ENCODE measurements at regions not wholly inside any gene's neighbourhood (a gene's known extent, or its start where the extent isn't known, plus 50 kb on each side); places are given as distances from the start of the nearest gene placed in this dataset.
"Not testable (repeated sequence)": the region's sequence is repeated elsewhere in the genome, so short reads cannot be mapped to it uniquely, and the experiment has no call there.

DNA sequence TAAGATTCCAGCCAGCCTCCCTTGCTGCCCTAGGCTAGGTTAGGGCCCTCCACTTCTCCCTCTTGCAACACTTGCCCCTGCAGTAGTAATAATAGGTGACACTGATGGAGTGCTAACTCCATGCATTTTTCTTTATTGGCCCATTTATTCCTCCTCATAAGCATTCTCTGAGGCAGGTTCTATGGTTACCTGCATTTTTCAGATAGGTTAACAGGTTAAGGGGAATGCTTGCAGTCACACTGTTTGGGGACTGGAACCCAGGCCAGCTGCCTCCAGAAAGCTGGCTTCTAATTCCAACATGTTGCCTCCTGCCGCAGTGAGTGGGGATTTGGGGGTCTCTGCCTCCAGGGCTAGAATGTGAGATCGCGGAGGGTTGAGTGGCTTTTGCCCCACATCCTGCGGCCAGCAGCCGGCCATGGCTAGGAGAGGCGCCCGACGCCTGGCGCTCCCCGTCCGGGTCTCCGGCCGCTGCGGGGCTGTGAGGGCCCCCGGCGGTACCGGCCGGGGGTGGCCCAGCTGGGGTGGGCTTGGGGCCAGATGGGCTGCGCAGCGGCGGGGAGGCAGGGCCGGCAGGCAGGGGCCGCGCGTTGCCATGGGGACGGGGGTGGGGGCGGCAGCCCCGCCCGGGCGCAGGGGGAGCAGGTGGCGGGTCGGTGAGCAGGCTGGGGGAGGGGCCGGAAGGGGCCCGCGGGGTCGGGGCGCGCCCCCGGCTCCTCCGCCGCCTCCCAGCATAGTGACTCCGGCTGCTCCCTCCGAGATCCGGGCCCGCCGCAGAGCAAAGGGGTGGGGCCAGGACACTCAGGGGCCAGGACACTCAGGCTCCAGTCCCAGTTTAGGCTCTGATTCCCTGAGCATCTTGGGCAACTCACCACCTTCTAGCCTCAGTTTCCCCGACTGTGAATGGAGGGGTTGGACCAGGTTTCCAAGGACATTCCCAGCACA is 68.4 kb upstream of the SSBP3 start:
- Histone ChIP-seq H3K36me3 (ENCODE audit: low read depth, low read length) (no peaks in the 10 kb centered on the region), H3K9ac (ENCODE audit: low read length) (no peak overlapping the region), H3K27ac (ENCODE audit: low read length) (no peak overlapping the region), H3K9me3 (ENCODE audit: low read length) (no peaks in the 10 kb centered on the region), H3K4me1 (ENCODE audit: insufficient read depth, low read length) (no peaks in the 10 kb centered on the region), H3K9me2 (replicated peaks; ENCODE audit: low read length) (no peaks in the 10 kb centered on the region), H3K4me3 (ENCODE audit: low read length) (no peak overlapping the region), H2AFZ (ENCODE audit: low read length) (no peak overlapping the region), H3K27me3 (ENCODE audit: low read length) (no peaks in the 10 kb centered on the region; the same call in 1 of the 2 replicates), H3K4me2 (ENCODE audit: low read length) (no peak overlapping the region), H4K20me1 (ENCODE audit: low read length) (no peaks in the 10 kb centered on the region), H3F3A (ENCODE audit: low read length, unreplicated experiment) (no peaks in the 10 kb centered on the region), H3K79me2 (ENCODE audit: low read length) (no peaks in the 10 kb centered on the region)
- ChIA-PET POLR2A (ENCODE audit: unreplicated experiment) (no interaction called here), CTCF (no interaction called here)
- TF ChIP-seq EZH2 (IDR thresholded peaks at IDR 0.05; ENCODE audit: low read length, unreplicated experiment) (no peak), EZH2phosphoT487 (IDR thresholded peaks at IDR 0.05; ENCODE audit: borderline replicate concordance, low read length) (no peak)
- TF ChIP-seq, protein P1, sequence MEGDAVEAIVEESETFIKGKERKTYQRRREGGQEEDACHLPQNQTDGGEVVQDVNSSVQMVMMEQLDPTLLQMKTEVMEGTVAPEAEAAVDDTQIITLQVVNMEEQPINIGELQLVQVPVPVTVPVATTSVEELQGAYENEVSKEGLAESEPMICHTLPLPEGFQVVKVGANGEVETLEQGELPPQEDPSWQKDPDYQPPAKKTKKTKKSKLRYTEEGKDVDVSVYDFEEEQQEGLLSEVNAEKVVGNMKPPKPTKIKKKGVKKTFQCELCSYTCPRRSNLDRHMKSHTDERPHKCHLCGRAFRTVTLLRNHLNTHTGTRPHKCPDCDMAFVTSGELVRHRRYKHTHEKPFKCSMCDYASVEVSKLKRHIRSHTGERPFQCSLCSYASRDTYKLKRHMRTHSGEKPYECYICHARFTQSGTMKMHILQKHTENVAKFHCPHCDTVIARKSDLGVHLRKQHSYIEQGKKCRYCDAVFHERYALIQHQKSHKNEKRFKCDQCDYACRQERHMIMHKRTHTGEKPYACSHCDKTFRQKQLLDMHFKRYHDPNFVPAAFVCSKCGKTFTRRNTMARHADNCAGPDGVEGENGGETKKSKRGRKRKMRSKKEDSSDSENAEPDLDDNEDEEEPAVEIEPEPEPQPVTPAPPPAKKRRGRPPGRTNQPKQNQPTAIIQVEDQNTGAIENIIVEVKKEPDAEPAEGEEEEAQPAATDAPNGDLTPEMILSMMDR (conservative IDR thresholded peaks at IDR 0.05; ENCODE audit: low read depth, low read length) = no peak
- ATAC-seq (no peak), DNase-seq (no peak)
- intact Hi-C loops (cut with micrococcal nuclease) = no loop called here
- BruUV-seq (replicated peaks) = no TSS peak

DNA sequence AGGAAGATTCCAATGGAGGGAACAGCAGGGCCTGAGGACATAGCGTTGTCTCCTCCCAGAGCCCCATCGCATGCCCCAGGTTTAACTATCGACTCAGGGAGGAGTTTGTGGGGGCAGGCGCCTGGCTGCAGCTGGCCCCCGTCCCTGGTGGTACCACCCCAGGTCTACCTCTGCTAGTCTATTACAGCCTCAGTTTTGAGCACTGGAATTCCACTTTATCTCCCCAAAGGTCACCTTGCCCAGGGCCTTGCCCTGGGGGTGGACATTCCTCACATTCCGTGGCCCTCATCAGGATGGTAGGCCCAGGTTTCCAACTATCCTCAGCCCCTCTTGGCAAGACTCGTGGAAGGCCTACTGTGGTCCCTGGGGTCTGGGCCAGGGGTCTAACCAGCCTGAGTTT is 65.4 kb upstream of the SSBP3 start:
- intact Hi-C loops (cut with micrococcal nuclease) = no loop called here
- no peak overlapping the region for H3K4me2 ChIP-seq (ENCODE audit: low read length)
- no peak overlapping the region for H3K9ac ChIP-seq (ENCODE audit: low read length)
- TF ChIP-seq EZH2 (IDR thresholded peaks at IDR 0.05; ENCODE audit: low read length, unreplicated experiment) = no peak
- TF ChIP-seq EZH2phosphoT487 (IDR thresholded peaks at IDR 0.05; ENCODE audit: borderline replicate concordance, low read length) = no peak
- TF ChIP-seq, protein P1 (conservative IDR thresholded peaks at IDR 0.05; ENCODE audit: low read depth, low read length) = no peak
- ChIA-PET POLR2A (ENCODE audit: unreplicated experiment) (no interaction called here), CTCF (no interaction called here)
- H3K27me3 ChIP-seq (ENCODE audit: low read length) = no peaks in the 10 kb centered on the region; the same call in 1 of the 2 replicates
- H3K36me3 ChIP-seq (ENCODE audit: low read depth, low read length) = no peaks in the 10 kb centered on the region
- no peaks in the 10 kb centered on the region for H3F3A ChIP-seq (ENCODE audit: low read length, unreplicated experiment)
- H3K4me1 ChIP-seq (ENCODE audit: insufficient read depth, low read length) = no peaks in the 10 kb centered on the region
- no peaks in the 10 kb centered on the region for H3K79me2 ChIP-seq (ENCODE audit: low read length)
- H2AFZ ChIP-seq (ENCODE audit: low read length) = no peak overlapping the region
- ATAC-seq (no peak), DNase-seq (no peak)
- H3K9me2 ChIP-seq (replicated peaks; ENCODE audit: low read length) = no peaks in the 10 kb centered on the region
- H3K9me3 ChIP-seq (ENCODE audit: low read length) = no peaks in the 10 kb centered on the region
- H3K27ac ChIP-seq (ENCODE audit: low read length) = no peak overlapping the region
- no peak overlapping the region for H3K4me3 ChIP-seq (ENCODE audit: low read length)
- BruUV-seq (replicated peaks) = no TSS peak
- H4K20me1 ChIP-seq (ENCODE audit: low read length) = no peaks in the 10 kb centered on the region

DNA sequence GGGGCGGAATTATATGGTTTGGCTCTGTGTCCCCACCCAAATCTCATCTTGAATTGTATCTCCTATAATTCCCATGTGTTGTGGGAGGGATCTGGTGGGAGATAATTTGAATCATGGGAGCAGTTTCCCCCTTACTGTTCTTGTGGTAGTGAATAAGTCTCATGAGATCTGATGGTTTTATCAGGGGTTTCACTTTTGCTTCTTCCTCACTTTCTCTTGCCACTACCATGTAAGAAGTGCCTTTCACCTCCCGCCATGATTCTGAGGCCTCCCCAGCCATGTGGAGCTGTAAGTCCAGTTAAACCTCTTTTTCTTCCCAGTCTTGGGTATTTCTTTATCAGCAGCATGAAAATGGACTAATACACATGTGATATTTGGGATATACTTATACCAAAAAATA is 63.2 kb upstream of the SSBP3 start:
- H3K4me3 ChIP-seq (ENCODE audit: low read length); H3K79me2 ChIP-seq (ENCODE audit: low read length); DNase-seq; H3K4me2 ChIP-seq (ENCODE audit: low read length); intact Hi-C loops (cut with micrococcal nuclease); H3K36me3 ChIP-seq (ENCODE audit: low read depth, low read length); H2AFZ ChIP-seq (ENCODE audit: low read length); H3K27me3 ChIP-seq (ENCODE audit: low read length); H3K9me3 ChIP-seq (ENCODE audit: low read length); BruUV-seq (replicated peaks); ATAC-seq; H3F3A ChIP-seq (ENCODE audit: low read length, unreplicated experiment); H3K27ac ChIP-seq (ENCODE audit: low read length); H3K4me1 ChIP-seq (ENCODE audit: insufficient read depth, low read length); H3K9me2 ChIP-seq (replicated peaks; ENCODE audit: low read length); H4K20me1 ChIP-seq (ENCODE audit: low read length); H3K9ac ChIP-seq (ENCODE audit: low read length); POLR2A ChIA-PET (ENCODE audit: unreplicated experiment): not testable (repeated sequence)
- CTCF ChIA-PET = interaction anchor here (0.6 kb wide), 1 partner anchor 553 kb away, joined by 3 read pairs; no protein-coding TSS in a partner anchor

DNA sequence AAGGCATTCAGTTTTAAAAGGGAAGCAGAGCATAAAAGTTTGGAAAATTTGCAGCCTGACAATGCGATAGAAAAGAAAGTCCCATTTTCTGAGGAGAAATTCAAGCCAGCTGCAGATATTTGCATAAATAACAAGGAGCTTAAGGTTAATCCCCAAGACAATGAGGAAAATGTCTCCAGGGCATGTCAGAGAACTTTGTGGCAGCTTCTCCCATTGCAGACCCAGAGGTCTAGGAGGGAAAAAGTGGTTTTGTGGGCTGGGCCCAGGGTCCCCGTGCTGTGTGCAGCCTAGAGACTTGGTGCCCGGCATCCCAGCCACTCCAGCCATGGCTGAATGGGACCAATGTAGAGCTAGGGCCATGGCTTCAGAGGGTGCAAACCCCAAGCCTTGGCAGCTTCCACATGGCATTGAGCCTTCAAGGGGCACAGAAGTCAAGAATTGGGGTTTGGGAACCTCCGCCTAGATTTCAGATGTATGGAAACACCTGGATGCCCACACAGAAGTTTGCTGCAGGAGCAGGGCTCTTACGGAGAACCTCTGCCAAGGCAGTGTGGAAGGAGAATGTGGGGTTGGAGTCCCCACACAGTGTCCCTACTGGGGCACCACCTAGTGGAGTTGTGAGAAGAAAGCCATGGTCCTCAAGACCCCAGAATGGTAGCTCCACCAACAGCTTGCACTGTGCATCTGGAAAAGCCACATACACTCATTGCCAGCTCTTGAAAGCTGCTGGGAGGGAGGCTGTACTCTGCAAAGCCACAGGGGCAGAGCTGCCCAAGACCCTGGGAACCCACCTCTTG is 62.3 kb upstream of the SSBP3 start:
- CTCF ChIA-PET; ATAC-seq; POLR2A ChIA-PET (ENCODE audit: unreplicated experiment): not testable (repeated sequence)

More for the DNA sequence above, 62.3 kb upstream of the SSBP3 start:
- intact Hi-C loops (cut with micrococcal nuclease); H2AFZ ChIP-seq (ENCODE audit: low read length); H4K20me1 ChIP-seq (ENCODE audit: low read length); H3K27ac ChIP-seq (ENCODE audit: low read length); H3F3A ChIP-seq (ENCODE audit: low read length, unreplicated experiment); H3K4me2 ChIP-seq (ENCODE audit: low read length); DNase-seq; H3K4me3 ChIP-seq (ENCODE audit: low read length); H3K9me2 ChIP-seq (replicated peaks; ENCODE audit: low read length); H3K27me3 ChIP-seq (ENCODE audit: low read length); H3K9ac ChIP-seq (ENCODE audit: low read length); H3K9me3 ChIP-seq (ENCODE audit: low read length); BruUV-seq (replicated peaks); H3K4me1 ChIP-seq (ENCODE audit: insufficient read depth, low read length); H3K36me3 ChIP-seq (ENCODE audit: low read depth, low read length); H3K79me2 ChIP-seq (ENCODE audit: low read length): not testable (repeated sequence)

Measured in PC-3 (cell line).